Neural progenitor cell (in vitro differentiated cells): ENCODE measurements at regions not wholly inside any gene's neighbourhood (a gene's known extent, or its start where the extent isn't known, plus 50 kb on each side); places are given as distances from the start of the nearest gene placed in this dataset.

Experiments used
- DNase-seq: peaks from one replicate; pipeline ENCODE4 v3.0.0-alpha.2; 2016; ENCODE audit warnings: low spot score
- H2AFZ ChIP-seq: fragments of 200-600 bp; sonication (generic); replicated peaks from 2 replicates; pipeline ENCODE4 v1.6.1; 2016; ENCODE audit warnings: antibody characterized with exemption
- H3F3A ChIP-seq: fragments of 200-600 bp; sonication (generic); 2 replicates; pipeline ENCODE4 v1.6.1; 2016; ENCODE audit warnings: antibody characterized with exemption, low read depth
- H3K27ac ChIP-seq: fragments of 200-600 bp; sonication (generic); 2 replicates; pipeline ENCODE4 v1.5.1; 2016; ENCODE audit warnings: mild to moderate bottlenecking
- H3K27me3 ChIP-seq: fragments of 200-600 bp; sonication (generic); 2 replicates; pipeline ENCODE4 v1.6.1; 2016; ENCODE audit warnings: mild to moderate bottlenecking, moderate library complexity
- H3K36me3 ChIP-seq: fragments of 200-600 bp; sonication (generic); 2 replicates; pipeline ENCODE4 v1.5.1; 2016
- H3K4me1 ChIP-seq: fragments of 200-600 bp; sonication (generic); 2 replicates; pipeline ENCODE4 v1.6.1; 2016; ENCODE audit warnings: mixed run types
- H3K4me2 ChIP-seq: fragments of 200-600 bp; sonication (generic); 2 replicates; pipeline ENCODE4 v1.6.1; 2016
- H3K4me3 ChIP-seq: fragments of 200-600 bp; sonication (generic); 2 replicates; pipeline ENCODE4 v1.5.1; 2016
- H3K79me2 ChIP-seq: fragments of 200-600 bp; sonication (generic); 2 replicates; pipeline ENCODE4 v1.6.1; 2016; ENCODE audit warnings: low read depth
- H3K9ac ChIP-seq: fragments of 200-600 bp; sonication (generic); 2 replicates; pipeline ENCODE4 v1.6.1; 2016
- H3K9me3 ChIP-seq: fragments of 200-600 bp; sonication (generic); 2 replicates; pipeline ENCODE4 v1.5.1; 2016; ENCODE audit warnings: low read depth
- H4K20me1 ChIP-seq: fragments of 200-600 bp; sonication (generic); 2 replicates; pipeline ENCODE4 v1.6.1; 2016; ENCODE audit warnings: low read depth
- H3K27ac Mint-ChIP-seq: 3 replicates; pipeline ENCODE4 v1.8.0; 2021; ENCODE audit warnings: mixed read lengths
- H3K27me3 Mint-ChIP-seq: 2 replicates; pipeline ENCODE4 v1.8.0; 2022; ENCODE audit warnings: low read depth, mild to moderate bottlenecking, inconsistent platforms, moderate library complexity, mixed read lengths; ENCODE audit not compliant: insufficient read depth
- H3K36me3 Mint-ChIP-seq: 3 replicates; pipeline ENCODE4 v1.8.0; 2021; ENCODE audit warnings: mixed read lengths
- H3K4me1 Mint-ChIP-seq: 3 replicates; pipeline ENCODE4 v1.8.0; 2021; ENCODE audit warnings: mixed read lengths
- H3K4me3 Mint-ChIP-seq: 3 replicates; pipeline ENCODE4 v1.8.0; 2021; ENCODE audit warnings: mild to moderate bottlenecking, moderate library complexity, mixed read lengths
- H3K9me3 Mint-ChIP-seq: 3 replicates; pipeline ENCODE4 v1.8.0; 2020; ENCODE audit warnings: mixed read lengths
- CTCF ChIP-seq: fragments of 200-600 bp; sonication (generic); IDR thresholded peaks from 2 replicates; pipeline ENCODE4 v1.5.1; 2017; ENCODE audit warnings: antibody characterized with exemption, mild to moderate bottlenecking
- EZH2 ChIP-seq: fragments of 200-600 bp; sonication (generic); IDR thresholded peaks from 2 replicates; pipeline ENCODE4 v1.6.1; 2017; ENCODE audit warnings: antibody characterized with exemption, mild to moderate bottlenecking, moderate library complexity
- EZH2phosphoT487 ChIP-seq: fragments of 200-600 bp; sonication (generic); IDR thresholded peaks from 2 replicates; pipeline ENCODE4 v1.6.1; 2017; ENCODE audit warnings: antibody characterized with exemption

- H3K4me3 Mint-ChIP-seq: no peak overlapping the region
- Histone ChIP-seq H3K79me2 (no peaks in the 10 kb centered on the region), H3K9me3 (no peaks in the 10 kb centered on the region), H3K27ac (no peak overlapping the region), H3K4me2 (no peak overlapping the region), H3K4me1 (no peaks in the 10 kb centered on the region), H3F3A (no peaks in the 10 kb centered on the region), H3K4me3 (no peak overlapping the region), H2AFZ (peak overlapping the region; percentile 86), H3K27me3 (no peaks in the 10 kb centered on the region), H3K36me3 (no peaks in the 10 kb centered on the region), H4K20me1 (no peaks in the 10 kb centered on the region), H3K9ac (no peak overlapping the region)
- H3K27ac Mint-ChIP-seq: no peak overlapping the region
- peaks cover 5% of the 10 kb centered on the region for H3K27me3 Mint-ChIP-seq
- peaks cover 16% of the 10 kb centered on the region for H3K9me3 Mint-ChIP-seq
- H3K36me3 Mint-ChIP-seq: no peaks in the 10 kb centered on the region
- no peak for DNase-seq
- TF ChIP-seq CTCF (no peak), EZH2phosphoT487 (no peak), EZH2 (no peak)
- no peaks in the 10 kb centered on the region for H3K4me1 Mint-ChIP-seq
Measured at GRCh38 chr20:41748051-41748450, 129.9 kb upstream of the CHD6 start.

GRCh38 chr20:41747226-41747625 lies 129.0 kb upstream of the CHD6 start:
- H3K27ac ChIP-seq: no peak overlapping the region
- DNase-seq: no peak
- H3F3A ChIP-seq: no peaks in the 10 kb centered on the region
- no peaks in the 10 kb centered on the region for H3K27me3 ChIP-seq
- no peak for TF ChIP-seq CTCF
- Mint-ChIP-seq H3K27me3 (peaks cover 5% of the 10 kb centered on the region), H3K36me3 (no peaks in the 10 kb centered on the region), H3K9me3 (peaks cover 17% of the 10 kb centered on the region), H3K4me1 (no peaks in the 10 kb centered on the region), H3K4me3 (no peak overlapping the region), H3K27ac (peak overlapping the region; percentile 79)
- no peak overlapping the region for H2AFZ ChIP-seq
- H3K79me2 ChIP-seq: no peaks in the 10 kb centered on the region
- H3K4me3 ChIP-seq: no peak overlapping the region
- H3K4me1 ChIP-seq: no peaks in the 10 kb centered on the region
- H3K9me3 ChIP-seq: no peaks in the 10 kb centered on the region
- H3K36me3 ChIP-seq: no peaks in the 10 kb centered on the region
- no peaks in the 10 kb centered on the region for H4K20me1 ChIP-seq
- H3K4me2 ChIP-seq: no peak overlapping the region
- H3K9ac ChIP-seq: no peak overlapping the region

GRCh38 chr20:41746635-41747034 lies 128.5 kb upstream of the CHD6 start:
- DNase-seq: no peak
- Mint-ChIP-seq H3K4me1 (no peaks in the 10 kb centered on the region), H3K4me3 (no peak overlapping the region), H3K27me3 (peaks cover 5% of the 10 kb centered on the region), H3K36me3 (no peaks in the 10 kb centered on the region), H3K27ac (no peak overlapping the region), H3K9me3 (peaks cover 19% of the 10 kb centered on the region)
- Histone ChIP-seq H4K20me1 (no peaks in the 10 kb centered on the region), H2AFZ (no peak overlapping the region), H3K4me1 (no peaks in the 10 kb centered on the region), H3K4me2 (no peak overlapping the region), H3K4me3 (no peak overlapping the region), H3K79me2 (no peaks in the 10 kb centered on the region), H3K9me3 (no peaks in the 10 kb centered on the region), H3K36me3 (no peaks in the 10 kb centered on the region), H3K27ac (no peak overlapping the region), H3K9ac (no peak overlapping the region), H3K27me3 (no peaks in the 10 kb centered on the region), H3F3A (no peaks in the 10 kb centered on the region)
- no peak for TF ChIP-seq EZH2
- TF ChIP-seq CTCF: peak; percentile 17
